Brain microvascular endothelial cell (primary cell): ENCODE measurements at regions not wholly inside any gene's neighbourhood (a gene's known extent, or its start where the extent isn't known, plus 50 kb on each side); places are given as distances from the start of the nearest gene placed in this dataset.
A peak's percentile ranks its signal among the peaks of the same experiment; 100 is the strongest.

Experiments used
- DNase-seq: peaks from one replicate; pipeline ENCODE4 v3.0.0-alpha.2; 2020
- H3K27ac ChIP-seq: fragments of 250-450 bp; sonication (Bioruptor Pico); 2 replicates; pipeline ENCODE4 v1.5.1; 2020; ENCODE audit warnings: mild to moderate bottlenecking, moderate library complexity
- H3K27me3 ChIP-seq: fragments of 250-450 bp; sonication (Bioruptor Pico); replicated peaks from 2 replicates; pipeline ENCODE4 v1.5.1; 2020; ENCODE audit warnings: mild to moderate bottlenecking
- H3K36me3 ChIP-seq: fragments of 250-450 bp; sonication (Bioruptor Pico); replicated peaks from 2 replicates; pipeline ENCODE4 v1.5.1; 2020; ENCODE audit warnings: mild to moderate bottlenecking
- H3K4me3 ChIP-seq: 2 replicates; pipeline ENCODE4 v1.5.1; 2011; ENCODE audit warnings: low read depth, mild to moderate bottlenecking, control low read depth, low read length, moderate library complexity
- CTCF ChIP-seq: IDR thresholded peaks from 2 replicates; pipeline ENCODE4 v1.5.1; 2011; ENCODE audit warnings: low read depth, mild to moderate bottlenecking, moderate library complexity, low read length, control low read depth, inconsistent platforms; ENCODE audit errors: missing control alignments
- in situ Hi-C: cut with HindIII; loops from 2 replicates; pipeline ENCODE4 v1.10.0; 2017; ENCODE audit warnings: low sequenced_read_pairs, low pct_ligation_motif_present

- in situ Hi-C loops = no loop called here
- TF ChIP-seq CTCF = no peak
- Histone ChIP-seq H3K36me3 (no peaks in the 10 kb centered on the region), H3K4me3 (no peak overlapping the region), H3K27ac (no peak overlapping the region), H3K27me3 (no peaks in the 10 kb centered on the region)
- DNase-seq = peak; percentile 18
These were observed 185.8 kb upstream of the PRDM1 start for GRCh38 chr6:105900125-105900937.

- Histone ChIP-seq H3K27me3 (no peaks in the 10 kb centered on the region), H3K4me3 (no peak overlapping the region), H3K36me3 (no peaks in the 10 kb centered on the region), H3K27ac (no peak overlapping the region)
- DNase-seq = peak; percentile 16
- in situ Hi-C loops = no loop called here
- no peak for TF ChIP-seq CTCF
These were observed 187.8 kb upstream of the PRDM1 start for GRCh38 chr6:105898286-105898685.

- H3K36me3 ChIP-seq = no peaks in the 10 kb centered on the region
- no peak overlapping the region for H3K27ac ChIP-seq
- in situ Hi-C loops = no loop called here
- DNase-seq = no peak
- no peak for TF ChIP-seq CTCF
- no peaks in the 10 kb centered on the region for H3K27me3 ChIP-seq
- H3K4me3 ChIP-seq = no peak overlapping the region
These were observed 189.0 kb upstream of the PRDM1 start for GRCh38 chr6:105897131-105897530.

GRCh38 chr6:105896821-105897095 lies 189.4 kb upstream of the PRDM1 start:
- H3K27ac ChIP-seq = no peak overlapping the region
- TF ChIP-seq CTCF = no peak
- H3K36me3 ChIP-seq = no peaks in the 10 kb centered on the region
- DNase-seq = no peak
- H3K27me3 ChIP-seq = no peaks in the 10 kb centered on the region
- in situ Hi-C loops = no loop called here
- H3K4me3 ChIP-seq = no peak overlapping the region

GRCh38 chr6:105896052-105896820 lies 189.9 kb upstream of the PRDM1 start:
- in situ Hi-C loops = no loop called here
- H3K27me3 ChIP-seq = no peaks in the 10 kb centered on the region
- no peak overlapping the region for H3K27ac ChIP-seq
- no peak overlapping the region for H3K4me3 ChIP-seq
- no peaks in the 10 kb centered on the region for H3K36me3 ChIP-seq
- peak; percentile 3 for DNase-seq
- no peak for TF ChIP-seq CTCF
